ENCODE measurements at regions not wholly inside any gene's neighbourhood (a gene's known extent, or its start where the extent isn't known, plus 50 kb on each side); places are given as distances from the start of the nearest gene placed in this dataset.

GRCh38 chr5:3265131-3265885 lies 330.3 kb upstream of the IRX1 start:
- TF ChIP-seq CTCF (IDR thresholded peaks at IDR 0.05 in 2 of 3, conservative IDR thresholded peaks at IDR 0.05 in 1 of 3; ENCODE audit: insufficient read depth in 2 of 3, low read depth in 1 of 3, low read length in 3 of 3) (no peak), ETS2 (tag; IDR thresholded peaks at IDR 0.05; ENCODE audit: borderline replicate concordance, poor library complexity, severe bottlenecking) (no peak), EWSR1 (IDR thresholded peaks at IDR 0.05; ENCODE audit: borderline replicate concordance, low read depth, partially characterized antibody) (no peak), HMG20A (CRISPR knock-in tag; conservative IDR thresholded peaks at IDR 0.05) (no peak), MYC (IDR thresholded peaks at IDR 0.05; ENCODE audit: low read depth, low read length) (no peak), MYC (CRISPR knock-in tag; IDR thresholded peaks at IDR 0.05; ENCODE audit: borderline replicate concordance, low read depth) (no peak), MTA3 (IDR thresholded peaks at IDR 0.05; ENCODE audit: borderline replicate concordance) (no peak), MEF2D (tag; conservative IDR thresholded peaks at IDR 0.05; ENCODE audit: low read depth) (no peak), SP1 (CRISPR knock-in tag; IDR thresholded peaks at IDR 0.05) (no peak), PTBP1 (IDR thresholded peaks at IDR 0.05; ENCODE audit: low read depth, low read length) (no peak), HMG20B (CRISPR knock-in tag; IDR thresholded peaks at IDR 0.05) (no peak), TAF1 (IDR thresholded peaks at IDR 0.05; ENCODE audit: control insufficient read depth, extremely low read depth, insufficient read depth, low read length, severe bottlenecking) (no peak), IRF1 (CRISPR knock-in tag; IDR thresholded peaks at IDR 0.05; ENCODE audit: borderline replicate concordance) (no peak)
